GM18909 (cell line): ENCODE measurements at regions not wholly inside any gene's neighbourhood (a gene's known extent, or its start where the extent isn't known, plus 50 kb on each side); places are given as distances from the start of the nearest gene placed in this dataset.
"Not testable (repeated sequence)": the region's sequence is repeated elsewhere in the genome, so short reads cannot be mapped to it uniquely, and the experiment has no call there.

Source experiments
- ATAC-seq: cut with Tn5 transposase; IDR thresholded peaks from one replicate; pipeline ENCODE4 v1.9.1; 2021; ENCODE audit warnings: mild to moderate bottlenecking; ENCODE audit not compliant: unreplicated experiment, poor library complexity

- ATAC-seq: peak; percentile 76
Measured at GRCh38 chr15:70528270-70528706, 235.1 kb downstream of the UACA start.

GRCh38 chr15:70526974-70527325 is 236.4 kb downstream of the UACA start:
- no peak for ATAC-seq

- ATAC-seq: no peak
Measured at GRCh38 chr15:70526221-70526973, 237.0 kb downstream of the UACA start.

GRCh38 chr15:70525551-70525950 is 237.8 kb downstream of the UACA start:
- ATAC-seq: no peak

- ATAC-seq: no peak
Measured at GRCh38 chr15:70524470-70524869, 238.9 kb downstream of the UACA start.

- ATAC-seq: no peak
Measured at GRCh38 chr15:70523616-70524015, 239.7 kb downstream of the UACA start.

GRCh38 chr15:70523192-70523591 is 240.2 kb downstream of the UACA start:
- no peak for ATAC-seq

GRCh38 chr15:70522323-70522966 is 240.9 kb downstream of the UACA start:
- ATAC-seq: no peak

- no peak for ATAC-seq
Measured at GRCh38 chr15:70521576-70522322, 241.6 kb downstream of the UACA start.

GRCh38 chr15:70519616-70520015 is 243.7 kb downstream of the UACA start:
- no peak for ATAC-seq

- no peak for ATAC-seq
Measured at GRCh38 chr15:70519004-70519365, 244.4 kb downstream of the UACA start.

GRCh38 chr15:70518201-70519003 is 245.0 kb downstream of the UACA start:
- no peak for ATAC-seq

GRCh38 chr15:70517194-70517590 is 246.2 kb downstream of the UACA start:
- no peak for ATAC-seq

- ATAC-seq: no peak
Measured at GRCh38 chr15:70516408-70517193, 246.8 kb downstream of the UACA start.

GRCh38 chr15:70514251-70514650 is 249.1 kb downstream of the UACA start:
- ATAC-seq: no peak

- no peak for ATAC-seq
Measured at GRCh38 chr15:70513819-70514218, 249.5 kb downstream of the UACA start.

- ATAC-seq: peak; percentile 82
Measured at GRCh38 chr15:70512772-70513362, 250.5 kb downstream of the UACA start.

GRCh38 chr15:70511972-70512587 is 251.3 kb downstream of the UACA start:
- ATAC-seq: not testable (repeated sequence)

GRCh38 chr15:70510433-70510832 is 252.9 kb downstream of the UACA start:
- ATAC-seq: no peak
